Activated naive CD4-positive, alpha-beta T cell treated with anti-CD3 and anti-CD28 coated beads, Interleukin-2, amount 10 ng/mL, durations not matched to agents 7 days and 5 days (primary cell): ENCODE measurements at regions not wholly inside any gene's neighbourhood (a gene's known extent, or its start where the extent isn't known, plus 50 kb on each side); places are given as distances from the start of the nearest gene placed in this dataset.

Experiments
- CTCF ChIA-PET: fragments of 350-600 bp; sonication (Branson Sonifier 250); formaldehyde crosslinking; loops from one replicate; lab custom pipeline; 2021; ENCODE audit warnings: antibody characterized with exemption; lab: Charles Lee
- DNase-seq: peaks from one replicate; pipeline ENCODE4 v3.0.0-alpha.2; 2020
- H3K27ac Mint-ChIP-seq: one replicate; pipeline ENCODE4 v1.8.0; 2021; ENCODE audit warnings: mild to moderate bottlenecking, moderate library complexity, mixed read lengths
- H3K27me3 Mint-ChIP-seq: one replicate; pipeline ENCODE4 v1.8.0; 2021; ENCODE audit warnings: mild to moderate bottlenecking, mixed read lengths
- H3K36me3 Mint-ChIP-seq: one replicate; pipeline ENCODE4 v1.8.0; 2021; ENCODE audit warnings: mixed read lengths
- H3K4me1 Mint-ChIP-seq: one replicate; pipeline ENCODE4 v1.8.0; 2021; ENCODE audit warnings: mixed read lengths
- H3K4me3 Mint-ChIP-seq: one replicate; pipeline ENCODE4 v1.8.0; 2021; ENCODE audit warnings: mild to moderate bottlenecking, moderate library complexity, mixed read lengths
- H3K9me3 Mint-ChIP-seq: one replicate; pipeline ENCODE4 v1.8.0; 2021; ENCODE audit warnings: mixed read lengths

DNA sequence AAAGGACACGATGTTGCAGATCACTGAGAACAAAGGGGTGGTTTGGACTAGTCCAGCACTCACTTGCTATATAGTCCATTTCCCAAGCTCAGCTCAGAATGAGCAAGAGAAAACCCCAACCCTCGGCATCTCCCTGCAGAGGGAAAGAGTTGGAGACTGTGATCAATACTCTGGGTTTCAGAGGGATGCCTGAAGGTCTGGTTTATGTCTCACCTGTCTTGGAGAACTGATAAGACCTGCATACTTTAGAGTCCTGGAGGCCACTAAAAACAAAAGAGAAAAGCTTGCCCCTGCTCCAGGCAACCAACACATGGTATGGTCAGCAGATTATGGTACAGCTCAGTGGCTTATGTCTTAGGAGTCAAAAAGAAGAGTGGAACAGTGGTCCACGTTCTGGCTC lies 1006.9 kb downstream of the CDH9 start:
- no peaks in the 10 kb centered on the region for H3K27me3 Mint-ChIP-seq
- H3K4me3 Mint-ChIP-seq, result no peak overlapping the region
- CTCF ChIA-PET, result no interaction called here
- peaks cover 12% of the 10 kb centered on the region for H3K9me3 Mint-ChIP-seq
- DNase-seq, result no peak
- H3K27ac Mint-ChIP-seq, result peak overlapping the region; percentile 19
- no peaks in the 10 kb centered on the region for H3K36me3 Mint-ChIP-seq
- no peaks in the 10 kb centered on the region for H3K4me1 Mint-ChIP-seq

DNA sequence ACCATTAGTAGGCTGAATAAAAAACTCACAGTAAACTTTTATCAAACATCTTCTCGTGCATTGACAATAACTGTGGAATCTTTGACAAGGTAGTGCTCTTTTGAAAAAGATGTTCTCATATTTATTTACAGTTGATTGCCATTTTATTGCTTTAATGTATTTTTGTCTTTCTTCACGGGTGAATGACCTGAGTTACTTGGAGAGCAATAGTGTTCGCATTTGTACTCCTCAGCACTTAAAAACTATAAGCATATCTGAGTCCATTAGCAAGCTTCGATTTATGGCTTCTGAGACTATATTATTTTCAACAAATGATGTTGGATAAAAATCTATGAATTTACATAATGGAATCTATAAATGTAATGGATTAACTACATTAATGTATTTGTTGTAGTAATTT lies 1012.3 kb downstream of the CDH9 start:
- CTCF ChIA-PET, result no interaction called here

GRCh38 chr5:26024774-26025173 lies 1013.6 kb downstream of the CDH9 start:
- no peaks in the 10 kb centered on the region for H3K27me3 Mint-ChIP-seq
- H3K9me3 Mint-ChIP-seq, result peaks cover 7% of the 10 kb centered on the region
- CTCF ChIA-PET, result no interaction called here
- no peak for DNase-seq
- H3K4me1 Mint-ChIP-seq, result no peaks in the 10 kb centered on the region
- no peak overlapping the region for H3K27ac Mint-ChIP-seq
- H3K4me3 Mint-ChIP-seq, result no peak overlapping the region
- H3K36me3 Mint-ChIP-seq, result no peaks in the 10 kb centered on the region

More for the DNA sequence above, 1012.3 kb downstream of the CDH9 start:
- Mint-ChIP-seq H3K27ac (no peak overlapping the region), H3K36me3 (no peaks in the 10 kb centered on the region), H3K4me1 (no peaks in the 10 kb centered on the region), H3K9me3 (peaks cover 11% of the 10 kb centered on the region), H3K27me3 (no peaks in the 10 kb centered on the region), H3K4me3 (no peak overlapping the region)
- DNase-seq, result no peak

- Mint-ChIP-seq H3K27ac (no peak overlapping the region), H3K9me3 (peaks cover 5% of the 10 kb centered on the region), H3K4me3 (no peak overlapping the region), H3K36me3 (no peaks in the 10 kb centered on the region), H3K4me1 (no peaks in the 10 kb centered on the region), H3K27me3 (no peaks in the 10 kb centered on the region)
- CTCF ChIA-PET, result no interaction called here
- DNase-seq, result no peak
These were observed 1015.0 kb downstream of the CDH9 start for GRCh38 chr5:26023361-26023760.

DNA sequence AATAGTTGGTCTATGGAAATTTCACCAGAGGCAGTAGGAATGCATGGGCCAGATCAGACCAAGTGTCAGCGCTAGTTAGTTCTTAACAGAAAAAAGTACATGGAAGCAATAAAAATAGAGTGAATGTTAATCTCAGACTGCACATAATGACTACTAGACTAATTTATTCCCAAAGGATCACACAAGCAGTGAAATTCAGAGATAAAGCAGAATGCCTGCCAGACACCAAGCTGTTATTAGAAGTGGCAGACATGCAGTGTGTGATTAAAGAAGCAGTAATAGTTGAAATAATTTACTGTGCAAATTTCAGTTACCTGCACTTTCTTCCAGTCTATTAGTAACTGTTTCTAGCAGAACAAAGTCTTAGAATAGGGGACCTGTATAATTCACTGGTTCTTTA lies 1024.2 kb downstream of the CDH9 start:
- no peak for DNase-seq
- Mint-ChIP-seq H3K4me1 (no peaks in the 10 kb centered on the region), H3K27me3 (no peaks in the 10 kb centered on the region), H3K27ac (no peak overlapping the region), H3K36me3 (no peaks in the 10 kb centered on the region), H3K9me3 (peaks cover 12% of the 10 kb centered on the region), H3K4me3 (no peak overlapping the region)
- CTCF ChIA-PET, result no interaction called here

DNA sequence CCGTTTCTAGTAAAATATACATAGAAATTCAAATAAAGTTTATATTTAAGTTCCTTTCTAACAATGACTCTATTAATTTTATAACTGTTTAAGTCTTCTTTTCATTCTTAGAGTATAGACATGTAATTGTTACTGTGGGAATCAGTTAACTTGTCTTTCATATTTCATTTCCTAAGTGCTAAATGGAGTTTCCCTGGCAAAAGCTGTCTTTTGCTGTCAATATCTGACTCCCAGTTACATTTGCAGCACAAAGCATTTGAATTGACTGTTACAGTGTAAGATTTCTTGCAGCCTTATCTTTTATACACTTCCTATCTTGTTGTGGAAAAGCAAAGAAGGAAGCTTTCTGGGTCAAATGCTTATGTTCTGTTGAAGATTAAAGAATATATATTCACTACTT lies 1026.3 kb downstream of the CDH9 start:
- Mint-ChIP-seq H3K27me3 (no peaks in the 10 kb centered on the region), H3K27ac (no peak overlapping the region), H3K36me3 (no peaks in the 10 kb centered on the region), H3K4me3 (no peak overlapping the region), H3K4me1 (no peaks in the 10 kb centered on the region), H3K9me3 (peaks cover 14% of the 10 kb centered on the region)
- CTCF ChIA-PET, result no interaction called here
- no peak for DNase-seq

DNA sequence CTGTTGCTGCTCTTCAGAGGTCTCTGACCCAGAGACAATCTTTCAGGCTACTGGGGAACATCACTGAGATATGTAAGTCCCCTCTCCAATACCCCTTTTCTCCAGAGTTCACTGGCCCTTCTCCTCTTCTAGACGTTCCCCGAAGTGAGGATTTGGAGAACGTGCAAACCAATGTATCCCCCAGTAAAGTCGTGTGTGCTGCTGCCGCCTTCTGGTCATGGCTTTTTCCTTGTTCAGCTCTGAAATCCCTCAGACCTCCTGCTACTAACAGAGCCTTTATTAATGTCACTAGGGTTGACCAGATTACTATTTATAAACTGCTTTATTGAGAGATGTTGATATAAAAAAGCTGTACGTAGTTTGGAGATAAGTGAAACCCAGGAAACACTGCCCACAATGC lies 1028.6 kb downstream of the CDH9 start:
- H3K27me3 Mint-ChIP-seq, result no peaks in the 10 kb centered on the region
- H3K27ac Mint-ChIP-seq, result no peak overlapping the region
- no peak for DNase-seq
- no peaks in the 10 kb centered on the region for H3K4me1 Mint-ChIP-seq
- CTCF ChIA-PET, result no interaction called here
- H3K36me3 Mint-ChIP-seq, result no peaks in the 10 kb centered on the region
- H3K9me3 Mint-ChIP-seq, result peaks cover 12% of the 10 kb centered on the region
- no peak overlapping the region for H3K4me3 Mint-ChIP-seq

DNA sequence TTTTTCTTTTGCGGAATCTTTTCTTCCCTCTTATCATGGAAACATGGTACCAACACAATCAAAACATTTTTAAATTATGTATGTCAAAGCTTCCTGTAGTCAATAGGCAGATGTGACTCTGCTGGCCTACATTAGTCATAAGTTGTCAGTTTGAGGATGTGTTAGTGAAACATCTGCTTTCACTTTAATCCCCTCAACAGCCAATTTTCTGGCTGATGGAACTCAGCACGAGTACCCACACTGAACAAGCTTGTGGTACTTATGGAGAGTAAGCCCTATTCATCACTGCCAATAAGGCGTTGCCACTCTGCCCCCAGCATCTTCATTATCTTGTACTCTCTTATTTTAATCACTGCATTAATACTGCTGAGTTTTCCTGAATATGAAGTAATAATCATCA lies 1034.4 kb downstream of the CDH9 start:
- H3K36me3 Mint-ChIP-seq, result no peaks in the 10 kb centered on the region
- no peaks in the 10 kb centered on the region for H3K27me3 Mint-ChIP-seq
- no peak for DNase-seq
- H3K4me3 Mint-ChIP-seq, result no peak overlapping the region
- H3K4me1 Mint-ChIP-seq, result no peaks in the 10 kb centered on the region
- CTCF ChIA-PET, result no interaction called here
- no peak overlapping the region for H3K27ac Mint-ChIP-seq
- H3K9me3 Mint-ChIP-seq, result peaks cover 22% of the 10 kb centered on the region

DNA sequence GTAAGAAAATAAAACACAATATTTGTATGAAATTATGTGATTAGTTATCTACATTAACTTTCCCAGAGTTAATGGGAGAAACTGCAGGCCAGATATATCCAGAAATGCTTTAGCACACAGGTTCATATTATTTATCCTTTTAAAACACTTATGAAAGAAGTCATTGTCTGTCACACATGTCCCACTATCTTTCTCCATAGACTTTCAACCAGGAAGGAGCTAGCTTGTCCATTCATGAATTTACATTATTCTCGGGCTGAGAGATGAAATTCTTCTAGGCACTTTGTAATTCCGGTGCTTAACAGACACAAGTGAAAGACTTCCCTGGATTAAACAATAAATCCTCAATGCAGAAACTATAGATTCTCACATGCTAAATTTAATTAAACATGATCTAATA lies 1043.2 kb downstream of the CDH9 start:
- H3K9me3 Mint-ChIP-seq, result peaks cover 15% of the 10 kb centered on the region
- H3K36me3 Mint-ChIP-seq, result no peaks in the 10 kb centered on the region
- H3K27me3 Mint-ChIP-seq, result no peaks in the 10 kb centered on the region
- no peak overlapping the region for H3K27ac Mint-ChIP-seq
- H3K4me1 Mint-ChIP-seq, result no peaks in the 10 kb centered on the region
- no peak for DNase-seq
- H3K4me3 Mint-ChIP-seq, result no peak overlapping the region
- CTCF ChIA-PET, result no interaction called here

DNA sequence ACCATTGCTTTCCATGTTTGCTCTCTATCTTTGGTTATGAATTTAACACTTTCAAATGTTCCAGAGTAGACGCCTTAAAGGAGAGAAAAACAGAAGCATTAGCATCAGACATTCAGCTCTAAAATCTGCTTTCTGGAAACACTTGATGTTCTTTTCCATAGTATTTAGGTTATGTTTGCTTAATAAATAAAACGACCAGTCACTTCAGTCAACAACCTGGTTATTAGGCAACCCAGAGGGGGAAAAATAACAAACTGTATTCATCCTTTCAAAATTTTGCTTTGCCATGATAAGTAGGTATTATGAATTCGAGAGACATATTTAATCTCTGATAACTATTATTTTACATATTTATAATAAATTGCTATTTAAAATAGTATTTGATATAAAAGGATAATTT lies 1044.7 kb downstream of the CDH9 start:
- Mint-ChIP-seq H3K4me3 (no peak overlapping the region), H3K36me3 (no peaks in the 10 kb centered on the region), H3K27me3 (no peaks in the 10 kb centered on the region), H3K4me1 (no peaks in the 10 kb centered on the region), H3K9me3 (peaks cover 11% of the 10 kb centered on the region), H3K27ac (no peak overlapping the region)
- CTCF ChIA-PET, result no interaction called here
- no peak for DNase-seq

DNA sequence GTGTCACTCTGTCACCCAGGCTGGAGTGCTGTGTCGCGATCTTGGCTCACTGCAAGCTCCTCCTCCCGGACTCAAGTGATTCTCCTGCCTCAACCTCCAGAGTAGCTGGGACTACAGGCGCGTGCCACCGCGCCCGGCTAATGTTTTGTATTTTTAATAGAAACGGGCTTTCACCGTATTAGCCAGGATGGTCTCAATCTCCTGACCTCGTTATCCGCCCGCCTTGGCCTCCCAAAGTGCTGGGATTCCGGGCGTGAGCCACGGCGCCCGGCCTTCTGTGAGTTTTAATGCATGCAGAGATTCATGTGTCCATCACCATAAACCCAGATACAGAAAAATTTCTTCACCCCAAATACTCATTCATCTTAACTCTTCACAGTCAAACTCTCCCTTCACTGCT lies 1046.7 kb downstream of the CDH9 start:
- H3K27me3 Mint-ChIP-seq, result no peaks in the 10 kb centered on the region
- DNase-seq, result no peak
- H3K36me3 Mint-ChIP-seq, result no peaks in the 10 kb centered on the region
- no peak overlapping the region for H3K4me3 Mint-ChIP-seq
- CTCF ChIA-PET, result no interaction called here
- peaks cover 10% of the 10 kb centered on the region for H3K9me3 Mint-ChIP-seq
- no peak overlapping the region for H3K27ac Mint-ChIP-seq
- no peaks in the 10 kb centered on the region for H3K4me1 Mint-ChIP-seq

DNA sequence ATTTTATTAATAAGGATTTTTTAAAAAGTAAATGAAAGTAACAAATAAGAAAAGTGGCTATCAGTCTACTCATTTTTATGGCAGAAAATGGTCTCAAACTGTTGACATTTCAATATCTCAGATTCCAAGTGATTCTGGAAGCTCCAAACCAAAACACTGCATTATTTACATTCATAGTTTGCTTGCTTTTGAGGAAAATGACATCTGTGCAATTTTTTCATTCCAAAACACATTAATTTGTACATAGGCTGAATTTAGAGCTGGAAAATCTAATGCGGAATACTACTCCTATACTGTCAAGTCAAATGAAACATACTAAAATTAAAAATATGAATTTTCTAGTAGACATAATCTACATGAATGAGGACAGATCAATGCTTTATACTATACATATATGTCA lies 1047.6 kb downstream of the CDH9 start:
- Mint-ChIP-seq H3K4me3 (no peak overlapping the region), H3K27me3 (no peaks in the 10 kb centered on the region), H3K4me1 (no peaks in the 10 kb centered on the region), H3K27ac (no peak overlapping the region), H3K36me3 (no peaks in the 10 kb centered on the region), H3K9me3 (peaks cover 8% of the 10 kb centered on the region)
- DNase-seq, result no peak
- CTCF ChIA-PET, result no interaction called here

- no peaks in the 10 kb centered on the region for H3K36me3 Mint-ChIP-seq
These were observed 1059.3 kb downstream of the CDH9 start for GRCh38 chr5:25979086-25979485.

GRCh38 chr5:25975885-25976284 lies 1062.5 kb downstream of the CDH9 start:
- H3K4me1 Mint-ChIP-seq, result no peaks in the 10 kb centered on the region
- H3K36me3 Mint-ChIP-seq, result no peaks in the 10 kb centered on the region
- H3K27me3 Mint-ChIP-seq, result no peaks in the 10 kb centered on the region
- no peak overlapping the region for H3K27ac Mint-ChIP-seq
- DNase-seq, result no peak
- no peak overlapping the region for H3K4me3 Mint-ChIP-seq
- CTCF ChIA-PET, result no interaction called here
- H3K9me3 Mint-ChIP-seq, result peaks cover 20% of the 10 kb centered on the region

More at GRCh38 chr5:25979086-25979485, 1059.3 kb downstream of the CDH9 start:
- no peak for DNase-seq
- Mint-ChIP-seq H3K27ac (no peak overlapping the region), H3K4me1 (no peaks in the 10 kb centered on the region), H3K27me3 (no peaks in the 10 kb centered on the region), H3K4me3 (no peak overlapping the region), H3K9me3 (peaks cover 17% of the 10 kb centered on the region)
- CTCF ChIA-PET, result no interaction called here

DNA sequence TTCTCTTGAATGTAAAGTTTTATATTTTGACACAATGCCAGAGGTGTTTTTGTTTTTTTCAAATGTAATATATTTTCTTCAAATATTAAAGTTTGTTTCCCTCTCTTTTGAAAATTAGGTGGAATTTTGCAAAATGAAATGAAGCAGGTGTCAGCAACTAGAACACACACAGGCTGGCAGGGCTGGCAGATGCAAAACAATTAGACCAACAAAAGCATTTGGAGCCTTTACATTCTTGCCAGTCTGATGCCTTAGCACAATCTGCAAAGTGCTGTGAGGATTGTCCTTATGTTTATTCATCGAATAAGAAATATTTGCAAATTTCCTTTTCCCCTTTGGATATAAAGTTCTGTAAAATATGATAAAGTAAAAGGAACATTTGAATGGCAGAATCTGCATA lies 1063.9 kb downstream of the CDH9 start:
- H3K36me3 Mint-ChIP-seq, result no peaks in the 10 kb centered on the region
- H3K9me3 Mint-ChIP-seq, result peaks cover 12% of the 10 kb centered on the region
- DNase-seq, result no peak
- CTCF ChIA-PET, result no interaction called here
- no peaks in the 10 kb centered on the region for H3K4me1 Mint-ChIP-seq
- H3K4me3 Mint-ChIP-seq, result no peak overlapping the region
- no peaks in the 10 kb centered on the region for H3K27me3 Mint-ChIP-seq
- no peak overlapping the region for H3K27ac Mint-ChIP-seq

DNA sequence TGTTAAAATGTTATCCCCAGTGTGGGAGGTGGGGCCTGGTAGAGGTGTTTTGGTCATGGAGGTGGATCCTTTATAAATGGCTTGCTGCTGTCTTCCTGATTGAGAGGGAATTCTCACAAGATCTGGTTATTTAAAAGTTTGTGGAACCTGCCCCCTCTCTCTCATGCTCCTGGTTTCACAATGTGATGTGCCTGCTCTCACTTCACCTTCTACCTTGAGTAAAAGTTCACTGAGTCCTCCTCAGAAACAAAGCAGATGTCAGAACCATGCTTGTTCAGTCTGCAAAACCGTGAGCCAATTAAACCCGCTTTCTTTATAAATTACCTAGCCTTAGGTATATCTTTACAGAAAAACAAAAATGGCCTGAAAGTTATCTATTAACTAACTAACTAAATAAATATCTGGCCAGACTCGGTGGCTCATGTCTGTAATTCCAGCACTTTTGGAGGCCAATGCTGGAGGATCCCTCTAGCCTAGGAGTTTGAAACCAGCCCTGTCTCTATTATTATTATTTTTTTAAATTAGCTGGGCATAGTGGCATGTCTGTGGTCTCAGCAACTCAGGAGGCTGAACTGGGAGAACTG lies 1067.4 kb downstream of the CDH9 start:
- no peaks in the 10 kb centered on the region for H3K36me3 Mint-ChIP-seq
- peaks cover 15% of the 10 kb centered on the region for H3K9me3 Mint-ChIP-seq
- H3K27me3 Mint-ChIP-seq, result no peaks in the 10 kb centered on the region
- no peak for DNase-seq
- CTCF ChIA-PET, result no interaction called here
- no peak overlapping the region for H3K27ac Mint-ChIP-seq
- H3K4me3 Mint-ChIP-seq, result no peak overlapping the region
- H3K4me1 Mint-ChIP-seq, result no peaks in the 10 kb centered on the region
